ENCODE measurements at regions not wholly inside any gene's neighbourhood (a gene's known extent, or its start where the extent isn't known, plus 50 kb on each side); places are given as distances from the start of the nearest gene placed in this dataset.

- TF ChIP-seq CTCF (IDR thresholded peaks at IDR 0.05) = no peak
- H3K4me1 Mint-ChIP-seq (ENCODE audit: low read depth) = peaks cover 18% of the 10 kb centered on the region
- H3K4me3 Mint-ChIP-seq (ENCODE audit: unreplicated experiment) = no peak overlapping the region
- no peak for DNase-seq (ENCODE audit: low spot score)
- H3K9me3 Mint-ChIP-seq (ENCODE audit: low read depth) = peaks cover 5% of the 10 kb centered on the region
- no peak overlapping the region for H3K27ac Mint-ChIP-seq (ENCODE audit: unreplicated experiment)
- H3K27me3 Mint-ChIP-seq (ENCODE audit: low read depth) = peaks cover 11% of the 10 kb centered on the region
- no peaks in the 10 kb centered on the region for H3K36me3 Mint-ChIP-seq (ENCODE audit: low read depth)
Observed at GRCh38 chr6:130758813-130759212, 68.4 kb upstream of the SMLR1 start.

GRCh38 chr6:130760006-130760405, 67.2 kb upstream of the SMLR1 start:
- no peak overlapping the region for H3K4me3 Mint-ChIP-seq (ENCODE audit: unreplicated experiment)
- no peak for DNase-seq (ENCODE audit: low spot score)
- peak; percentile 68 for TF ChIP-seq CTCF (IDR thresholded peaks at IDR 0.05)
- H3K36me3 Mint-ChIP-seq (ENCODE audit: low read depth) = no peaks in the 10 kb centered on the region
- H3K4me1 Mint-ChIP-seq (ENCODE audit: low read depth) = peaks cover 12% of the 10 kb centered on the region
- peaks cover 5% of the 10 kb centered on the region for H3K9me3 Mint-ChIP-seq (ENCODE audit: low read depth)
- H3K27ac Mint-ChIP-seq (ENCODE audit: unreplicated experiment) = no peak overlapping the region
- H3K27me3 Mint-ChIP-seq (ENCODE audit: low read depth) = peaks cover 11% of the 10 kb centered on the region

- peaks cover 11% of the 10 kb centered on the region for H3K27me3 Mint-ChIP-seq (ENCODE audit: low read depth)
Observed at GRCh38 chr6:130761286-130761685, 65.9 kb upstream of the SMLR1 start.

GRCh38 chr6:130765181-130765727, 62.0 kb upstream of the SMLR1 start:
- Mint-ChIP-seq H3K9me3 (ENCODE audit: low read depth) (peaks cover 2% of the 10 kb centered on the region), H3K27ac (ENCODE audit: unreplicated experiment) (no peak overlapping the region), H3K4me3 (ENCODE audit: unreplicated experiment) (no peak overlapping the region), H3K4me1 (ENCODE audit: low read depth) (no peaks in the 10 kb centered on the region), H3K27me3 (ENCODE audit: low read depth) (peaks cover 11% of the 10 kb centered on the region), H3K36me3 (ENCODE audit: low read depth) (no peaks in the 10 kb centered on the region)
- DNase-seq (ENCODE audit: low spot score) = no peak
- no peak for TF ChIP-seq CTCF (IDR thresholded peaks at IDR 0.05)

More at GRCh38 chr6:130761286-130761685, 65.9 kb upstream of the SMLR1 start:
- H3K36me3 Mint-ChIP-seq (ENCODE audit: low read depth) = no peaks in the 10 kb centered on the region
- H3K27ac Mint-ChIP-seq (ENCODE audit: unreplicated experiment) = no peak overlapping the region
- no peak for TF ChIP-seq CTCF (IDR thresholded peaks at IDR 0.05)
- peaks cover 2% of the 10 kb centered on the region for H3K4me1 Mint-ChIP-seq (ENCODE audit: low read depth)
- DNase-seq (ENCODE audit: low spot score) = no peak
- H3K4me3 Mint-ChIP-seq (ENCODE audit: unreplicated experiment) = no peak overlapping the region
- peaks cover 5% of the 10 kb centered on the region for H3K9me3 Mint-ChIP-seq (ENCODE audit: low read depth)

GRCh38 chr6:130766239-130767144, 60.7 kb upstream of the SMLR1 start:
- Mint-ChIP-seq H3K9me3 (ENCODE audit: low read depth) (no peaks in the 10 kb centered on the region), H3K36me3 (ENCODE audit: low read depth) (no peaks in the 10 kb centered on the region), H3K4me3 (ENCODE audit: unreplicated experiment) (no peak overlapping the region), H3K27me3 (ENCODE audit: low read depth) (peaks cover 11% of the 10 kb centered on the region), H3K27ac (ENCODE audit: unreplicated experiment) (no peak overlapping the region), H3K4me1 (ENCODE audit: low read depth) (no peaks in the 10 kb centered on the region)
- no peak for DNase-seq (ENCODE audit: low spot score)
- no peak for TF ChIP-seq CTCF (IDR thresholded peaks at IDR 0.05)

All from chondrocyte (in vitro differentiated cells).